WTC11 (cell line): ENCODE measurements at regions not wholly inside any gene's neighbourhood (a gene's known extent, or its start where the extent isn't known, plus 50 kb on each side); places are given as distances from the start of the nearest gene placed in this dataset.
"Not testable (repeated sequence)": the region's sequence is repeated elsewhere in the genome, so short reads cannot be mapped to it uniquely, and the experiment has no call there.

ENCODE experiments used
- ATAC-seq: fragments of 200-7000 bp; cut with Tn5 transposase; 2 replicates; pipeline ENCODE4 v1.10.0; 2021; ENCODE audit warnings: mild to moderate bottlenecking, moderate library complexity
- CTCF ChIA-PET: fragments of 300-600 bp; sonication (Branson Sonifier 250); formaldehyde crosslinking; loops from one replicate; lab custom pipeline; 2021; ENCODE audit warnings: antibody characterized with exemption; lab: Charles Lee
- POLR2A ChIA-PET: fragments of 350-600 bp; sonication (Branson Sonifier 250); formaldehyde crosslinking; loops from one replicate; lab custom pipeline; 2021; ENCODE audit warnings: antibody characterized with exemption; lab: Charles Lee
- DNase-seq: peaks from one replicate; pipeline ENCODE4 v3.0.0; 2021; ENCODE audit warnings: low spot score
- H3K27ac Mint-ChIP-seq: 2 replicates; pipeline ENCODE4 v1.8.0; 2021; ENCODE audit warnings: mixed read lengths
- H3K27me3 Mint-ChIP-seq: 2 replicates; pipeline ENCODE4 v1.8.0; 2021; ENCODE audit warnings: low read depth, mild to moderate bottlenecking, moderate library complexity, mixed read lengths
- H3K36me3 Mint-ChIP-seq: 2 replicates; pipeline ENCODE4 v1.8.0; 2021; ENCODE audit warnings: mixed read lengths
- H3K4me1 Mint-ChIP-seq: 2 replicates; pipeline ENCODE4 v1.8.0; 2022; ENCODE audit warnings: mixed read lengths
- H3K4me3 Mint-ChIP-seq: 2 replicates; pipeline ENCODE4 v1.8.0; 2021; ENCODE audit warnings: mild to moderate bottlenecking, moderate library complexity, mixed read lengths
- H3K9me3 Mint-ChIP-seq: 2 replicates; pipeline ENCODE4 v1.8.0; 2021; ENCODE audit warnings: mixed read lengths
- ATF6 ChIP-seq: sonication (generic); formaldehyde crosslinking; IDR thresholded peaks from 2 replicates; pipeline ENCODE4 v1.8.1; 2023; ENCODE audit warnings: mild to moderate bottlenecking, missing genetic modification reagents
- CBFB ChIP-seq: sonication (generic); formaldehyde crosslinking; IDR thresholded peaks from 2 replicates; pipeline ENCODE4 v1.8.1; 2022; ENCODE audit warnings: mild to moderate bottlenecking, low read depth, missing genetic modification reagents
- ELF4 ChIP-seq: sonication (generic); formaldehyde crosslinking; IDR thresholded peaks from 2 replicates; pipeline ENCODE4 v1.8.1; 2022; ENCODE audit warnings: low read depth, mild to moderate bottlenecking, moderate library complexity, missing genetic modification reagents
- EMX1 ChIP-seq: fragments of 250-450 bp; sonication (Bioruptor Pico); IDR thresholded peaks from 2 replicates; pipeline ENCODE4 v1.8.0; 2021; ENCODE audit warnings: mild to moderate bottlenecking
- ESRRA ChIP-seq: sonication (generic); formaldehyde crosslinking; IDR thresholded peaks from 2 replicates; pipeline ENCODE4 v1.8.1; 2022; ENCODE audit warnings: mild to moderate bottlenecking, missing genetic modification reagents, borderline replicate concordance
- FOXJ3 ChIP-seq: sonication (generic); formaldehyde crosslinking; IDR thresholded peaks from 2 replicates; pipeline ENCODE4 v1.9.0; 2021; ENCODE audit warnings: missing genetic modification reagents, mild to moderate bottlenecking, borderline replicate concordance
- NFATC4 ChIP-seq: fragments of 250-450 bp; sonication (Bioruptor Pico); IDR thresholded peaks from 2 replicates; pipeline ENCODE4 v1.9.0; 2021; ENCODE audit warnings: mild to moderate bottlenecking
- RORB ChIP-seq: fragments of 250-450 bp; sonication (Bioruptor Pico); IDR thresholded peaks from 2 replicates; pipeline ENCODE4 v1.9.0; 2021; ENCODE audit warnings: mild to moderate bottlenecking
- TEAD1 ChIP-seq: sonication (generic); formaldehyde crosslinking; IDR thresholded peaks from 2 replicates; pipeline ENCODE4 v1.8.0; 2022; ENCODE audit warnings: mild to moderate bottlenecking, missing genetic modification reagents
- TP53 ChIP-seq: sonication (generic); formaldehyde crosslinking; IDR thresholded peaks from 2 replicates; pipeline ENCODE4 v1.8.1; 2023; ENCODE audit warnings: mild to moderate bottlenecking, missing genetic modification reagents
- ZNF121 ChIP-seq: sonication (generic); formaldehyde crosslinking; IDR thresholded peaks from 2 replicates; pipeline ENCODE4 v1.8.0; 2023; ENCODE audit warnings: missing genetic modification reagents
- ZNF232 ChIP-seq: sonication (generic); formaldehyde crosslinking; IDR thresholded peaks from 2 replicates; pipeline ENCODE4 v1.8.0; 2022; ENCODE audit warnings: mild to moderate bottlenecking, missing genetic modification reagents
- ZNF281 ChIP-seq: sonication (generic); formaldehyde crosslinking; IDR thresholded peaks from 2 replicates; pipeline ENCODE4 v1.8.0; 2023; ENCODE audit warnings: mild to moderate bottlenecking, missing genetic modification reagents
- ZNF317 ChIP-seq: sonication (generic); formaldehyde crosslinking; IDR thresholded peaks from 2 replicates; pipeline ENCODE4 v1.8.1; 2023; ENCODE audit warnings: low read depth, mild to moderate bottlenecking, moderate library complexity, missing genetic modification reagents, borderline replicate concordance
- TF ChIP-seq, protein P1 (sequence below): sonication (generic); formaldehyde crosslinking; IDR thresholded peaks from 2 replicates; pipeline ENCODE4 v1.8.0; 2022; ENCODE audit warnings: mild to moderate bottlenecking, missing genetic modification reagents
- TF ChIP-seq, protein P2 (sequence below): sonication (generic); formaldehyde crosslinking; conservative IDR thresholded peaks from 2 replicates; pipeline ENCODE4 v1.8.1; 2022; ENCODE audit warnings: mild to moderate bottlenecking, missing genetic modification reagents

GRCh38 chr12:9411616-9412268 is 196.0 kb downstream of the KLRB1 start:
- POLR2A ChIA-PET, H3K9me3 Mint-ChIP-seq, H3K36me3 Mint-ChIP-seq, CTCF ChIA-PET, ATAC-seq, H3K27me3 Mint-ChIP-seq, H3K27ac Mint-ChIP-seq, H3K4me3 Mint-ChIP-seq, DNase-seq: not testable (repeated sequence)
- H3K4me1 Mint-ChIP-seq, result peaks cover 12% of the 10 kb centered on the region; the same call in 1 of the 2 replicates

GRCh38 chr12:9407425-9407748 is 199.2 kb upstream of the PZP start:
- DNase-seq, result peak; percentile 38
- H3K9me3 Mint-ChIP-seq, H3K4me3 Mint-ChIP-seq, POLR2A ChIA-PET, H3K4me1 Mint-ChIP-seq, ATAC-seq, H3K36me3 Mint-ChIP-seq, H3K27me3 Mint-ChIP-seq: not testable (repeated sequence)
- CTCF ChIA-PET, result interaction anchor here (1.2 to 1.9 kb wide), 2 partner anchors 29 to 301 kb away, joined by 3 to 5 read pairs; no protein-coding TSS in a partner anchor
- peak overlapping the region; percentile 41 for H3K27ac Mint-ChIP-seq

DNA sequence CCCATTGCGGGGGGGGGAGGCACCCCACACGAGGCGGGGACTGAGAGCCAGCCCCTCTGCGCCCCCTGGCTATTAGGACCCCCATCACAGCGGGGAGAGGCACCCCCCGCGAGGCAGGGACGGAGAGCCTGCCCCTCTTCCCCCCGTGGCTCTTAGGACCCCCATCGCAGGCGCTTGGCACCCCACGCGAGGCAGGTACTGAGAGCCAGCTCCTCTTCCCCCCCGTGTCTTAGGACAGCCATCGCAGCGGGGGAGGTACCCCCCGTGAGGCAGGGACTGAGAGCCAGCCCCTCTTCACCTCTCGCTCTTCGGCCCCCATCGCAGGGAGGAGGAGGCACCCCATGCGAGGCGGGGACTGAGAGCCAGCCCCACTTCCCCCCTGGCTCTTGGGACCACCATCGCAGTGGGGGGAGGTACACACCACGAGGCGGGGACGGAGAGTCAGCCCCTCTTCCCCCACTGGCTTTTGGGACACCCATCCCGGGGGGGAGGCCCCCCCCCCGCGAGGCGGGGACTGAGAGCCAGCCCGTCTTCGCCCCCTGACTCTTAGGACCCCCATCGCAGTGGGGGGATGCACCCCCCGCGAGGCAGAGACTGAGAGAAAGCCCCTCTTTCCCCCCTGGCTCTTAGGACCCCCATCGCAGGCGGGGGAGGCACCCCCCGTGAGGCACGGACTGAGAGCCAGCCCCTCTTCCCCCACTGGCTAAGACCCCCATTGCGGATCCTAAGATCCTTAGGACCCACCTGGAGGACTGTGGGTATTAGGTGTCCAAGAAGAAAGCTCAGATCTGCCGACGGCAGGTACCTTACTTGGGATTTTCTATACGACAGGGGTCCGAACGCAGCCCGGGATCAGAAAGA is 198.6 kb upstream of the PZP start:
- Mint-ChIP-seq H3K27ac (peak overlapping the region; percentile 41), H3K27me3 (peaks cover 3% of the 10 kb centered on the region; the same call in 1 of the 2 replicates), H3K9me3 (no peaks in the 10 kb centered on the region), H3K4me1 (peaks cover 7% of the 10 kb centered on the region), H3K4me3 (no peak overlapping the region)
- ATAC-seq (no peak), DNase-seq (no peak)
- POLR2A ChIA-PET, result no interaction called here
- CTCF ChIA-PET, result interaction anchor here (1.2 to 1.9 kb wide), 2 partner anchors 29 to 301 kb away, joined by 3 to 5 read pairs; no protein-coding TSS in a partner anchor
- TF ChIP-seq ELF4 (CRISPR knock-in tag) (no peak), NFATC4 (CRISPR knock-in tag) (no peak), RORB (CRISPR knock-in tag) (no peak), ZNF121 (CRISPR knock-in tag) (no peak), FOXJ3 (CRISPR knock-in tag) (no peak), ZNF317 (no peak), EMX1 (CRISPR knock-in tag) (no peak), ATF6 (CRISPR knock-in tag) (no peak), TP53 (CRISPR knock-in tag) (no peak), ZNF232 (CRISPR knock-in tag) (no peak), ZNF281 (CRISPR knock-in tag) (no peak), ESRRA (CRISPR knock-in tag) (no peak), TEAD1 (CRISPR knock-in tag) (no peak), CBFB (CRISPR knock-in tag) (no peak)
- TF ChIP-seq, protein P1, sequence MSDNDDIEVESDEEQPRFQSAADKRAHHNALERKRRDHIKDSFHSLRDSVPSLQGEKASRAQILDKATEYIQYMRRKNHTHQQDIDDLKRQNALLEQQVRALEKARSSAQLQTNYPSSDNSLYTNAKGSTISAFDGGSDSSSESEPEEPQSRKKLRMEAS (CRISPR knock-in tag), result no peak
- TF ChIP-seq, protein P2, sequence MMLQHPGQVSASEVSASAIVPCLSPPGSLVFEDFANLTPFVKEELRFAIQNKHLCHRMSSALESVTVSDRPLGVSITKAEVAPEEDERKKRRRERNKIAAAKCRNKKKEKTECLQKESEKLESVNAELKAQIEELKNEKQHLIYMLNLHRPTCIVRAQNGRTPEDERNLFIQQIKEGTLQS (CRISPR knock-in tag), result no peak
- TF ChIP-seq, all 79 proteins: peak for 0
- peaks cover 4% of the 10 kb centered on the region; the same call in 1 of the 2 replicates for H3K36me3 Mint-ChIP-seq
